ENCODE measurements at regions not wholly inside any gene's neighbourhood (a gene's known extent, or its start where the extent isn't known, plus 50 kb on each side); places are given as distances from the start of the nearest gene placed in this dataset.

GRCh38 chr18:56270671-56271250 lies 367.6 kb downstream of the TXNL1 start:
- no peak for DNase-seq

GRCh38 chr18:56269958-56270357 lies 368.4 kb downstream of the TXNL1 start:
- no peak for DNase-seq

- no peak for DNase-seq
These were observed 369.4 kb downstream of the TXNL1 start for GRCh38 chr18:56268952-56269351.

- DNase-seq, result no peak
These were observed 371.1 kb downstream of the TXNL1 start for GRCh38 chr18:56267334-56267733.

GRCh38 chr18:56258178-56258577 lies 380.2 kb downstream of the TXNL1 start:
- DNase-seq, result no peak

- no peak for DNase-seq
These were observed 381.2 kb downstream of the TXNL1 start for GRCh38 chr18:56257205-56257604.

- DNase-seq, result no peak
These were observed 381.7 kb downstream of the TXNL1 start for GRCh38 chr18:56256659-56257058.

- DNase-seq, result no peak
These were observed 383.0 kb downstream of the TXNL1 start for GRCh38 chr18:56255381-56255780.

- DNase-seq, result no peak
These were observed 385.9 kb downstream of the TXNL1 start for GRCh38 chr18:56252456-56252855.

GRCh38 chr18:56248610-56249235 lies 389.7 kb downstream of the TXNL1 start:
- peak in 1 of 2 donors; percentile 37 for DNase-seq

- DNase-seq, result no peak
These were observed 391.5 kb downstream of the TXNL1 start for GRCh38 chr18:56246916-56247315.

GRCh38 chr18:56245866-56246580 lies 392.4 kb downstream of the TXNL1 start:
- no peak for DNase-seq

GRCh38 chr18:56240405-56240804 lies 398.0 kb downstream of the TXNL1 start:
- no peak for DNase-seq

GRCh38 chr18:56238576-56238975 lies 399.8 kb downstream of the TXNL1 start:
- DNase-seq, result no peak

GRCh38 chr18:56235481-56236013 lies 402.8 kb downstream of the TXNL1 start:
- peak in 1 of 2 donors; percentile 24 for DNase-seq

- DNase-seq, result no peak
These were observed 403.3 kb downstream of the TXNL1 start for GRCh38 chr18:56235071-56235470.

- no peak for DNase-seq
These were observed 404.8 kb downstream of the TXNL1 start for GRCh38 chr18:56233595-56233994.

GRCh38 chr18:56226025-56226424 lies 412.4 kb downstream of the TXNL1 start:
- DNase-seq, result no peak

- DNase-seq, result no peak
These were observed 413.5 kb downstream of the TXNL1 start for GRCh38 chr18:56224669-56225561.

GRCh38 chr18:56221195-56222065 lies 417.0 kb downstream of the TXNL1 start:
- no peak for DNase-seq

- DNase-seq, result no peak
These were observed 421.0 kb downstream of the TXNL1 start for GRCh38 chr18:56217406-56217805.

GRCh38 chr18:56214706-56215105 lies 423.7 kb downstream of the TXNL1 start:
- no peak for DNase-seq
